ENCODE measurements at regions not wholly inside any gene's neighbourhood (a gene's known extent, or its start where the extent isn't known, plus 50 kb on each side); places are given as distances from the start of the nearest gene placed in this dataset.

- FAIRE-seq (no peak), DNase-seq (ENCODE audit: insufficient read length, low spot score) (no peak)
- TF ChIP-seq POLR2A (IDR thresholded peaks at IDR 0.05; ENCODE audit: low read depth, low read length) = no peak
Observed at GRCh38 chr7:54860843-54861242, 101.8 kb upstream of the SEC61G start.

DNA sequence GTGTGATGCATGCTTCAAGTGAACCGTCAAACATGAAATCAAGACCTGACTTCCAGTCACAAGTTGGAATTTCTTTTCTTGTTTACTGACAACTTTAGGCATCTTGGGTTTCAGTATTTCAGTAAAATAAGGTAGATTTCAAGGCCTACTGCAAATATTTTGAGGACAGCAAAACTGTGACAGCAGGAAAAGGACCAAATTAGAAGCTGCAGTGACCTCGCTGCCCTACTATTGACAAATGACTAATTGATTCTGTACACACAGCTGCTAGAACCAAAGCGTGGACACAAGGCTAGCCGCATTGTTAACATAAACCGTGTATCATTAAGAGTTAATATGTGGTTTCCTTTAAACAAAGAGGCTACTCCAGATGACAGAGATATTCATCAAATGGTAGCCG is 105.7 kb upstream of the SEC61G start:
- DNase-seq (ENCODE audit: insufficient read length, low spot score) (no peak), FAIRE-seq (no peak)
- TF ChIP-seq POLR2A (IDR thresholded peaks at IDR 0.05; ENCODE audit: low read depth, low read length) = no peak

- FAIRE-seq (no peak), DNase-seq (ENCODE audit: insufficient read length, low spot score) (no peak)
- TF ChIP-seq POLR2A (IDR thresholded peaks at IDR 0.05; ENCODE audit: low read depth, low read length) = no peak
Observed at GRCh38 chr7:54869523-54869922, 110.5 kb upstream of the SEC61G start.

- peak; percentile 92 for FAIRE-seq
- no peak for TF ChIP-seq POLR2A (IDR thresholded peaks at IDR 0.05; ENCODE audit: low read depth, low read length)
- no peak for DNase-seq (ENCODE audit: insufficient read length, low spot score)
Observed at GRCh38 chr7:54874804-54875203, 115.8 kb upstream of the SEC61G start.

- no peak for TF ChIP-seq POLR2A (IDR thresholded peaks at IDR 0.05; ENCODE audit: low read depth, low read length)
- peak; percentile 65 for FAIRE-seq
- DNase-seq (ENCODE audit: insufficient read length, low spot score) = no peak
Observed at GRCh38 chr7:54877683-54878082, 118.7 kb upstream of the SEC61G start.

- no peak for DNase-seq (ENCODE audit: insufficient read length, low spot score)
- FAIRE-seq = no peak
- no peak for TF ChIP-seq POLR2A (IDR thresholded peaks at IDR 0.05; ENCODE audit: low read depth, low read length)
Observed at GRCh38 chr7:54878339-54878738, 119.3 kb upstream of the SEC61G start.

GRCh38 chr7:54879776-54880175 is 120.8 kb upstream of the SEC61G start:
- TF ChIP-seq POLR2A (IDR thresholded peaks at IDR 0.05; ENCODE audit: low read depth, low read length) = no peak
- FAIRE-seq = no peak

DNA sequence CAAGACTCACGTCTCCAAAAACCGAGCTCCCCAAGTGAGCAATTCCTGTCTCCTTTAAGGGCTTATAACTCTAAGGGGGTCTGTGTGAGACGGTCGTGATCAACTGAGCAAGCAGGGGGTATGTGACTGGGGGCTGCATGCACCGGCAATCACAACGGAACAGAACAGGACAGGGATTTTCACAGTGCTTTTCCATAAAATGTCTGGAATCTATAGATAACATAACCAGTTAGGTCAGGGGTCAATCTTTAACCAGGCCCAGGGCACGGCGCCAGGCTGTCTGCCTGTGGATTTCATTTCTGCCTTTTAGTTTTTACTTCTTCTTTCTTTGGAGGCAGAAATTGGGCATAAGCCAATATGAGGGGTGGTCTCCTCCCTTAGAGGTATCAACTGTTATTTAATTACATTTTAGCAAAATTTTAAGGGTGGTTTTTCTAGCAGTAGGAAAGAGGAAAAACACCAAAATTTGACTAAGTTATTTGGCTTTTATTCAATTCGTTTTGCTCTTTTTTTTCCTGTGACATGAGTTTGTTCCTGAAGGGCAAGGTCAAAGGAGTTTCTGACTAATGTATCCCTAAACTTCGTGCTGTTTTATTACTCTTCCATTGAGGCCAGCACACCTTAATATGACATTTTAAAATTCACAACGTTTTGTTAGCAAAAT is 121.4 kb upstream of the SEC61G start:
- no peak for DNase-seq (ENCODE audit: insufficient read length, low spot score)
- TF ChIP-seq POLR2A (IDR thresholded peaks at IDR 0.05; ENCODE audit: low read depth, low read length) = no peak
- no peak for FAIRE-seq

More at GRCh38 chr7:54879776-54880175, 120.8 kb upstream of the SEC61G start:
- no peak for DNase-seq (ENCODE audit: insufficient read length, low spot score)

- TF ChIP-seq POLR2A (IDR thresholded peaks at IDR 0.05; ENCODE audit: low read depth, low read length) = no peak
- no peak for FAIRE-seq
- DNase-seq (ENCODE audit: insufficient read length, low spot score) = no peak
Observed at GRCh38 chr7:54881816-54882520, 123.0 kb upstream of the SEC61G start.

GRCh38 chr7:54882694-54883093 is 123.7 kb upstream of the SEC61G start:
- DNase-seq (ENCODE audit: insufficient read length, low spot score) (no peak), FAIRE-seq (no peak)
- TF ChIP-seq POLR2A (IDR thresholded peaks at IDR 0.05; ENCODE audit: low read depth, low read length) = no peak

DNA sequence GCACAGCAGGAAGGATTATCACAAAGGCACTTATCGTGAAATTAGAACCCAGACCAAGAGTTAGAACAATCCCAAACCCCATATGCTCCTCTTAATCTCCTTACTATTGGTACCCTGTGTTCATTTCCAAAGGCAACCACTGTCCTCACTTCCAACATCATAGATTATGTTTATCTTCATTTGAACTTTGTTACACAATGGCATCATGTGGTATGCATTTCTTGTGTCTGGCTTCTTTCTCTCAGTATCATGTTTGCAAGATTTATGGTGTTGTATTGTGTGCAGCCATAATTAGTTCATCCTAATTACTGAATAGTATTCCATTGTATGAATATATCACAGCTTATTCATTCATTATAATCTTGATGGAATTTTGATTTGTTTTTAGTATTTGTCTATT is 124.6 kb upstream of the SEC61G start:
- no peak for TF ChIP-seq POLR2A (IDR thresholded peaks at IDR 0.05; ENCODE audit: low read depth, low read length)
- DNase-seq (ENCODE audit: insufficient read length, low spot score) = no peak
- no peak for FAIRE-seq

DNA sequence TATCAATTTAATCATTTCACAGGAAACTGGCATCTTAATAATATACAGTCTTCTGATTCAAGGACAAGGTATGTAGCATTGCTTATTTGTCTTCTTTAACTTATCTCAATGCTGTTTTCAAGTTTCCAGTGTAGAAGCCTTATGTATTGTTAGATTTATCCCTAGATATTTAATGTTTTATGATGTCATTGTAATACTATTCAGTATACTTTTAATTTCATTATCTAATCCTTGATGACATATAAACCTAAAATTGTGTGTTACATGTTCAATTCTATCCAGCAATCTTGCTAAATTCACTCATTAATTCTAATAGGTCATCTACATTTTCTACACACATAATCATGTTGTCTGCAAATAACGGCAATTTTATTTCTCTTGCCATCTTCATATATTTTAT is 126.3 kb upstream of the SEC61G start:
- no peak for DNase-seq (ENCODE audit: insufficient read length, low spot score)
- FAIRE-seq = no peak
- no peak for TF ChIP-seq POLR2A (IDR thresholded peaks at IDR 0.05; ENCODE audit: low read depth, low read length)

GRCh38 chr7:54888067-54888733 is 129.2 kb upstream of the SEC61G start:
- TF ChIP-seq POLR2A (IDR thresholded peaks at IDR 0.05; ENCODE audit: low read depth, low read length) = no peak
- no peak for FAIRE-seq
- no peak for DNase-seq (ENCODE audit: insufficient read length, low spot score)

DNA sequence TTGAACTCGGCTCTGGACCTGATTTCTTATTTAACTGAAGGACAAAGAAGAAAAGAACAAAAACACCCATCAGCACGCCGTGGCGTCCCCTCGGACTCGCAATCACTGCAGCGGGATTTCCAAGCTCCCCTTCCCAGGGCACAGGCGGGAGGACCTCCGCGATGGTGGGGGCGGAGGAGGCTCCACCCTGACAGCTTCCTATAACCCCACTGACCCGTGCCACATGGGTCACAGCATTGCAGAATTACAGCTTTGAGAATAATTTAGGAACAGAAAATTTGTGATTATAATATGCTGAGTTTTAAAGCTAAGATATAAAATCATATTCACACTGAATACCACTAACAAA is 129.7 kb upstream of the SEC61G start:
- DNase-seq (ENCODE audit: insufficient read length, low spot score) (no peak), FAIRE-seq (no peak)
- no peak for TF ChIP-seq POLR2A (IDR thresholded peaks at IDR 0.05; ENCODE audit: low read depth, low read length)

- DNase-seq (ENCODE audit: insufficient read length, low spot score) (no peak), FAIRE-seq (no peak)
- TF ChIP-seq POLR2A (IDR thresholded peaks at IDR 0.05; ENCODE audit: low read depth, low read length) = no peak
Observed at GRCh38 chr7:54897891-54898290, 120.9 kb upstream of the EGFR start.
